Neural cell (in vitro differentiated cells): ENCODE measurements at regions not wholly inside any gene's neighbourhood (a gene's known extent, or its start where the extent isn't known, plus 50 kb on each side); places are given as distances from the start of the nearest gene placed in this dataset.

Experiments used
- H2AFZ ChIP-seq: fragments of 200-600, 300-800 bp; sonication (generic), shearing (Covaris generic); 2 replicates; pipeline ENCODE4 v1.6.0; 2014; ENCODE audit warnings: low read depth, mild to moderate bottlenecking, antibody characterized with exemption, low read length, moderate library complexity
- H3F3A ChIP-seq: fragments of 200-600 bp; shearing (Covaris generic); 2 replicates; pipeline ENCODE4 v1.6.1; 2016; ENCODE audit warnings: mild to moderate bottlenecking, moderate library complexity, mixed read lengths, antibody characterized with exemption, low read length; ENCODE audit not compliant: insufficient read depth, poor library complexity, severe bottlenecking
- H3K27ac ChIP-seq: fragments of 200-600, 300-800 bp; sonication (generic), shearing (Covaris generic); 2 replicates; pipeline ENCODE4 v1.5.1; 2014; ENCODE audit warnings: mild to moderate bottlenecking, low read length, moderate library complexity
- H3K27me3 ChIP-seq: fragments of 300-800, 200-600 bp; sonication (generic), shearing (Covaris generic); 2 replicates; pipeline ENCODE4 v1.6.0; 2014; ENCODE audit warnings: mild to moderate bottlenecking, low read depth, low read length, moderate library complexity; ENCODE audit not compliant: insufficient read depth
- H3K36me3 ChIP-seq: fragments of 300-800, 200-600 bp; sonication (generic), shearing (Covaris generic); 2 replicates; pipeline ENCODE4 v1.5.1; 2014; ENCODE audit warnings: mild to moderate bottlenecking, antibody characterized with exemption, low read length, moderate library complexity; ENCODE audit not compliant: insufficient read depth
- H3K4me2 ChIP-seq: fragments of 300-800, 200-600 bp; sonication (generic), shearing (Covaris generic); 2 replicates; pipeline ENCODE4 v1.6.0; 2014; ENCODE audit warnings: mild to moderate bottlenecking, low read length
- H3K4me3 ChIP-seq: fragments of 300-800, 200-600 bp; sonication (generic), shearing (Covaris generic); 2 replicates; pipeline ENCODE4 v1.5.1; 2014; ENCODE audit warnings: mild to moderate bottlenecking, low read length, moderate library complexity
- H3K79me2 ChIP-seq: fragments of 200-600 bp; shearing (Covaris generic); replicated peaks from 2 replicates; pipeline ENCODE4 v1.6.0; 2014; ENCODE audit warnings: mild to moderate bottlenecking, low read length, moderate library complexity; ENCODE audit not compliant: insufficient read depth
- H3K9ac ChIP-seq: fragments of 300-800, 200-600 bp; sonication (generic), shearing (Covaris generic); 2 replicates; pipeline ENCODE4 v1.6.1; 2016; ENCODE audit warnings: mild to moderate bottlenecking, low read length, mixed read lengths
- H3K9me2 ChIP-seq: fragments of 200-600 bp; shearing (Covaris generic); 2 replicates; pipeline ENCODE4 v1.6.1; 2016; ENCODE audit warnings: mild to moderate bottlenecking, low read length, mixed read lengths; ENCODE audit not compliant: insufficient read depth
- H3K9me3 ChIP-seq: fragments of 200-600, 300-800 bp; sonication (generic), shearing (Covaris generic); 2 replicates; pipeline ENCODE4 v1.6.1; 2016; ENCODE audit warnings: mild to moderate bottlenecking, mixed run types, low read length, moderate library complexity, mixed read lengths
- H4K20me1 ChIP-seq: fragments of 200-600 bp; shearing (Covaris generic); 2 replicates; pipeline ENCODE4 v1.6.1; 2016; ENCODE audit warnings: mild to moderate bottlenecking, mixed run types; ENCODE audit not compliant: insufficient read depth
- CTCF ChIP-seq: fragments of 450-650 bp; IDR thresholded peaks from 2 replicates; pipeline ENCODE4 v1.5.1; 2014; ENCODE audit warnings: antibody characterized with exemption, mild to moderate bottlenecking, moderate library complexity; ENCODE audit not compliant: poor library complexity, severe bottlenecking
- EP300 ChIP-seq: fragments of 450-650 bp; conservative IDR thresholded peaks from 2 replicates; pipeline ENCODE4 v1.6.1; 2014; ENCODE audit warnings: antibody characterized with exemption, mild to moderate bottlenecking, moderate library complexity; ENCODE audit not compliant: poor library complexity, severe bottlenecking
- EZH2 ChIP-seq: fragments of 200-600, 300-800 bp; shearing (Covaris generic), sonication (generic); IDR thresholded peaks from 2 replicates; pipeline ENCODE4 v1.6.1; 2014; ENCODE audit warnings: antibody characterized with exemption, low read length, borderline replicate concordance, mild to moderate bottlenecking; ENCODE audit not compliant: insufficient read depth, poor library complexity, severe bottlenecking
- MXI1 ChIP-seq: fragments of 450-650 bp; conservative IDR thresholded peaks from 2 replicates; pipeline ENCODE4 v1.6.1; 2014; ENCODE audit warnings: antibody characterized with exemption, mild to moderate bottlenecking; ENCODE audit not compliant: poor library complexity, severe bottlenecking
- POLR2AphosphoS5 ChIP-seq: IDR thresholded peaks from 2 replicates; pipeline ENCODE4 v1.6.1; 2012
- RAD21 ChIP-seq: fragments of 450-650 bp; conservative IDR thresholded peaks from 2 replicates; pipeline ENCODE4 v1.6.1; 2014; ENCODE audit warnings: antibody characterized with exemption, mild to moderate bottlenecking, moderate library complexity
- REST ChIP-seq: IDR thresholded peaks from 2 replicates; pipeline ENCODE4 v1.6.1; 2012; ENCODE audit warnings: borderline replicate concordance
- SMC3 ChIP-seq: fragments of 450-650 bp; conservative IDR thresholded peaks from 2 replicates; pipeline ENCODE4 v1.6.1; 2014; ENCODE audit warnings: antibody characterized with exemption, mild to moderate bottlenecking, moderate library complexity; ENCODE audit not compliant: poor library complexity
- TAF1 ChIP-seq: IDR thresholded peaks from 2 replicates; pipeline ENCODE4 v1.6.1; 2012; ENCODE audit warnings: low read depth

- Histone ChIP-seq H3K9me3 (no peaks in the 10 kb centered on the region), H3K27me3 (no peaks in the 10 kb centered on the region), H3K9ac (no peak overlapping the region), H3K4me3 (no peak overlapping the region), H3K36me3 (no peaks in the 10 kb centered on the region), H3K79me2 (no peaks in the 10 kb centered on the region), H3K27ac (no peak overlapping the region), H3K9me2 (no peaks in the 10 kb centered on the region), H3K4me2 (no peak overlapping the region), H3F3A (no peaks in the 10 kb centered on the region), H4K20me1 (no peaks in the 10 kb centered on the region), H2AFZ (no peak overlapping the region)
- TF ChIP-seq RAD21: no peak
- TF ChIP-seq SMC3: no peak
- TF ChIP-seq EP300: no peak
- TF ChIP-seq REST: no peak
- TF ChIP-seq TAF1: no peak
- TF ChIP-seq MXI1: no peak
- no peak for TF ChIP-seq EZH2
- TF ChIP-seq POLR2AphosphoS5: no peak
- no peak for TF ChIP-seq CTCF
Measured at GRCh38 chr1:214991691-214992315, 90.7 kb upstream of the KCNK2 start.

- H4K20me1 ChIP-seq: no peaks in the 10 kb centered on the region
- H3K27me3 ChIP-seq: no peaks in the 10 kb centered on the region
- H3K79me2 ChIP-seq: no peaks in the 10 kb centered on the region
- no peak overlapping the region for H3K4me2 ChIP-seq
- TF ChIP-seq EZH2 (no peak), CTCF (no peak), TAF1 (no peak), RAD21 (no peak)
- H3K4me3 ChIP-seq: no peak overlapping the region
- H3K9ac ChIP-seq: no peak overlapping the region
- no peaks in the 10 kb centered on the region for H3F3A ChIP-seq
- no peaks in the 10 kb centered on the region for H3K9me2 ChIP-seq
- no peaks in the 10 kb centered on the region for H3K36me3 ChIP-seq
- no peak overlapping the region for H3K27ac ChIP-seq
- no peaks in the 10 kb centered on the region for H3K9me3 ChIP-seq
- H2AFZ ChIP-seq: no peak overlapping the region
Measured at GRCh38 chr1:214993419-214993818, 89.1 kb upstream of the KCNK2 start.
